ENCODE measurements at regions not wholly inside any gene's neighbourhood (a gene's known extent, or its start where the extent isn't known, plus 50 kb on each side); places are given as distances from the start of the nearest gene placed in this dataset.
"Not testable (repeated sequence)": the region's sequence is repeated elsewhere in the genome, so short reads cannot be mapped to it uniquely, and the experiment has no call there.

- DNase-seq: no peak
These were observed 75.3 kb downstream of the UTRN start for GRCh38 chr6:144360401-144360800.

- no peak for DNase-seq
These were observed 75.9 kb downstream of the UTRN start for GRCh38 chr6:144361016-144361415.

GRCh38 chr6:144362042-144363018 is 77.2 kb downstream of the UTRN start:
- no peak for DNase-seq

GRCh38 chr6:144364208-144364720 is 79.1 kb downstream of the UTRN start:
- DNase-seq: no peak

- DNase-seq: no peak
These were observed 79.6 kb downstream of the UTRN start for GRCh38 chr6:144364782-144365181.

- peak; percentile 16 for DNase-seq
These were observed 80.1 kb downstream of the UTRN start for GRCh38 chr6:144365271-144365670.

- not testable (repeated sequence) for DNase-seq
These were observed 84.6 kb downstream of the UTRN start for GRCh38 chr6:144369696-144370095.

GRCh38 chr6:144372116-144372515 is 87.0 kb downstream of the UTRN start:
- DNase-seq: no peak

- DNase-seq: peak; percentile 24
These were observed 87.8 kb downstream of the UTRN start for GRCh38 chr6:144372611-144373594.

- not testable (repeated sequence) for DNase-seq
These were observed 89.4 kb downstream of the UTRN start for GRCh38 chr6:144374525-144374924.

GRCh38 chr6:144377586-144378210 is 92.6 kb downstream of the UTRN start:
- no peak for DNase-seq

- no peak for DNase-seq
These were observed 93.3 kb downstream of the UTRN start for GRCh38 chr6:144378437-144378836.

- no peak for DNase-seq
These were observed 94.2 kb downstream of the UTRN start for GRCh38 chr6:144379356-144379755.

- not testable (repeated sequence) for DNase-seq
These were observed 96.4 kb downstream of the UTRN start for GRCh38 chr6:144381499-144381898.

- DNase-seq: no peak
These were observed 98.2 kb downstream of the UTRN start for GRCh38 chr6:144383336-144383735.

- DNase-seq: no peak
These were observed 99.3 kb downstream of the UTRN start for GRCh38 chr6:144384427-144384826.

GRCh38 chr6:144389474-144389873 is 104.3 kb downstream of the UTRN start:
- not testable (repeated sequence) for DNase-seq

GRCh38 chr6:144390202-144390601 is 105.1 kb downstream of the UTRN start:
- no peak for DNase-seq

- DNase-seq: no peak
These were observed 105.8 kb downstream of the UTRN start for GRCh38 chr6:144390886-144391285.

GRCh38 chr6:144392536-144392935 is 107.4 kb downstream of the UTRN start:
- DNase-seq: no peak

- no peak for DNase-seq
These were observed 109.1 kb downstream of the UTRN start for GRCh38 chr6:144394210-144394609.

GRCh38 chr6:144395014-144395413 is 109.9 kb downstream of the UTRN start:
- no peak for DNase-seq
